Stomach (tissue), 8 donors: ENCODE measurements at regions not wholly inside any gene's neighbourhood (a gene's known extent, or its start where the extent isn't known, plus 50 kb on each side); places are given as distances from the start of the nearest gene placed in this dataset.

Experiments used
- DNase-seq, 2 donors: peaks; one replicate each; pipeline versions ENCODE4 v3.0.0 to v3.0.0-alpha.2; 2013 to 2019
- H3K27ac ChIP-seq, 5 donors: fragments of 200-600 bp in 4 of 5; sonication (generic) in 4 of 5; one replicate each; pipeline ENCODE4 v1.5.1; 2013 to 2019; ENCODE audit warnings: mild to moderate bottlenecking in 1 of 5, moderate library complexity in 1 of 5
- H3K27me3 ChIP-seq, 3 donors: fragments of 200-600 bp; sonication (generic); one replicate each; pipeline ENCODE4 v1.5.1; 2017 to 2019; ENCODE audit warnings: mixed run types in 1 of 3
- H3K36me3 ChIP-seq, 4 donors: fragments of 200-600 bp; sonication (generic); 1 replicate in 3 of 4; 2 replicates in 1 of 4; pipeline ENCODE4 v1.5.1; 2016 to 2019
- H3K4me1 ChIP-seq, 4 donors: fragments of 200-600 bp; sonication (generic); one replicate each; pipeline ENCODE4 v1.5.1; 2016 to 2019
- H3K4me3 ChIP-seq, 4 donors: fragments of 200-600 bp; sonication (generic) in 3 of 4; one replicate each; pipeline ENCODE4 v1.5.1; 2016 to 2019; ENCODE audit warnings: mild to moderate bottlenecking in 1 of 4
- H3K9me3 ChIP-seq, 4 donors: fragments of 200-600 bp; sonication (generic); one replicate each; pipeline ENCODE4 v1.5.1; 2016 to 2019
- CTCF ChIP-seq, 7 experiments: fragments of 450-650 bp in 4 of 7; fragments of 200-600 bp in 3 of 7; sonication (generic) in 3 of 7; IDR thresholded peaks; one replicate each; pipeline ENCODE4 v1.5.1; 2016 to 2019; ENCODE audit warnings: antibody characterized with exemption in 7 of 7, control low read depth in 2 of 7, mild to moderate bottlenecking in 1 of 7
- EP300 ChIP-seq: sonication (generic); formaldehyde crosslinking; IDR thresholded peaks from one replicate; pipeline ENCODE4 v1.6.1; 2017; ENCODE audit warnings: antibody characterized with exemption
- POLR2A ChIP-seq, 4 donors: fragments of 450-650 bp; IDR thresholded peaks; one replicate each; pipeline ENCODE4 v1.6.1; 2016; ENCODE audit warnings: antibody characterized with exemption in 4 of 4, control low read depth in 2 of 4, mild to moderate bottlenecking in 1 of 4, moderate library complexity in 1 of 4
- POLR2AphosphoS5 ChIP-seq, 3 donors: sonication (generic); formaldehyde crosslinking; IDR thresholded peaks; one replicate each; pipeline ENCODE4 v1.6.1; 2016; ENCODE audit warnings: antibody characterized with exemption in 3 of 3
- WGBS, 5 donors: extraction: QIAGEN DNeasy Blood & Tissue Kit in 3 of 5; methylation state at CpG; one replicate each; pipeline versions ENCODE4 v1.1.5 to v1.1.7; 2013 to 2018; 5-methylcytosine and 5-hydroxymethylcytosine counted together
- intact Hi-C: fragments of 100-400 bp; cut with DNase I; formaldehyde crosslinking; loops from one replicate; pipeline ENCODE4 v1.15.1; 2023; ENCODE audit warnings: low total_unique reads
- donor health status: healthy with polysubstance abuse.
- donor health status: Bipolar disorder and iron deficiency.
- donor health status: healthy.

- Histone ChIP-seq H3K9me3 (no peaks in the 10 kb centered on the region), H3K4me3 (no peak overlapping the region), H3K27me3 (no peaks in the 10 kb centered on the region), H3K36me3 (no peaks in the 10 kb centered on the region), H3K4me1 (peaks cover 0 to 15% (median 6%) of the 10 kb centered on the region in 4 donors), H3K27ac (no peak overlapping the region)
- intact Hi-C loops = no loop called here
- TF ChIP-seq POLR2AphosphoS5 (IDR thresholded peaks at IDR 0.05) (no peak), POLR2A (IDR thresholded peaks at IDR 0.05) (no peak), CTCF (IDR thresholded peaks at IDR 0.05) (no peak), EP300 (no peak)
- DNase-seq = no peak
- whole genome bisulfite sequencing, 5 donors = 44 to 58% (median 48%) methylated on average over 2 of the region's 2 CpGs
These were observed 235.7 kb upstream of the TMEM72 start for GRCh38 chr10:44675387-44675874.

- DNase-seq = no peak
- Histone ChIP-seq H3K27ac (no peak overlapping the region), H3K27me3 (no peaks in the 10 kb centered on the region), H3K9me3 (no peaks in the 10 kb centered on the region), H3K36me3 (no peaks in the 10 kb centered on the region), H3K4me3 (no peak overlapping the region), H3K4me1 (no peaks in the 10 kb centered on the region)
- intact Hi-C loops = no loop called here
- 76 to 93% (median 90%) methylated on average over 6 of the region's 6 CpGs for WGBS, 5 donors
- TF ChIP-seq POLR2A (IDR thresholded peaks at IDR 0.05) = no peak
- no peak for TF ChIP-seq POLR2AphosphoS5 (IDR thresholded peaks at IDR 0.05)
- TF ChIP-seq EP300 = no peak
- no peak for TF ChIP-seq CTCF (IDR thresholded peaks at IDR 0.05)
These were observed 230.4 kb upstream of the TMEM72 start for GRCh38 chr10:44680764-44681163.

- peak in 1 of 2 donors; percentile 37 for DNase-seq
- intact Hi-C loops = no loop called here
- no peak overlapping the region for H3K4me3 ChIP-seq
- H3K9me3 ChIP-seq = no peaks in the 10 kb centered on the region
- no peaks in the 10 kb centered on the region for H3K27me3 ChIP-seq
- no peaks in the 10 kb centered on the region for H3K4me1 ChIP-seq
- WGBS, 5 donors = 75 to 84% (median 83%) methylated on average over 7 of the region's 7 CpGs
- no peak overlapping the region for H3K27ac ChIP-seq
- no peaks in the 10 kb centered on the region for H3K36me3 ChIP-seq
- no peak for TF ChIP-seq CTCF (IDR thresholded peaks at IDR 0.05)
- TF ChIP-seq POLR2AphosphoS5 (IDR thresholded peaks at IDR 0.05) = no peak
- no peak for TF ChIP-seq EP300
- TF ChIP-seq POLR2A (IDR thresholded peaks at IDR 0.05) = no peak
These were observed 228.6 kb upstream of the TMEM72 start for GRCh38 chr10:44682507-44682906.

GRCh38 chr10:44684661-44685060, 226.5 kb upstream of the TMEM72 start:
- intact Hi-C loops = no loop called here
- H3K27me3 ChIP-seq = no peaks in the 10 kb centered on the region
- H3K36me3 ChIP-seq = no peaks in the 10 kb centered on the region
- no peak overlapping the region for H3K27ac ChIP-seq
- 68 to 85% (median 78%) methylated on average over 2 of the region's 2 CpGs for WGBS, 5 donors
- no peak for DNase-seq
- no peaks in the 10 kb centered on the region for H3K4me1 ChIP-seq
- no peak for TF ChIP-seq EP300
- H3K4me3 ChIP-seq = no peak overlapping the region
- no peaks in the 10 kb centered on the region for H3K9me3 ChIP-seq

- H3K27me3 ChIP-seq = no peaks in the 10 kb centered on the region
- no peak for TF ChIP-seq POLR2A (IDR thresholded peaks at IDR 0.05)
- no peak for TF ChIP-seq EP300
- TF ChIP-seq CTCF (IDR thresholded peaks at IDR 0.05) = no peak
- TF ChIP-seq POLR2AphosphoS5 (IDR thresholded peaks at IDR 0.05) = no peak
These were observed 225.9 kb upstream of the TMEM72 start for GRCh38 chr10:44685220-44685619.

More at GRCh38 chr10:44685220-44685619, 225.9 kb upstream of the TMEM72 start:
- H3K9me3 ChIP-seq = no peaks in the 10 kb centered on the region
- WGBS, 5 donors = 83 to 88% (median 85%) methylated on average over 6 of the region's 6 CpGs
- no peaks in the 10 kb centered on the region for H3K4me1 ChIP-seq
- intact Hi-C loops = no loop called here
- no peaks in the 10 kb centered on the region for H3K36me3 ChIP-seq
- H3K27ac ChIP-seq = no peak overlapping the region
- DNase-seq = no peak
- H3K4me3 ChIP-seq = no peak overlapping the region
